Neuronal stem cell (in vitro differentiated cells): ENCODE measurements at regions not wholly inside any gene's neighbourhood (a gene's known extent, or its start where the extent isn't known, plus 50 kb on each side); places are given as distances from the start of the nearest gene placed in this dataset.

Source experiments
- DNase-seq: peaks from one replicate; pipeline ENCODE4 v3.0.0-alpha.2; 2013; ENCODE audit warnings: low spot score
- H2AFZ ChIP-seq: one replicate; pipeline ENCODE4 v1.6.1; 2013; ENCODE audit warnings: mild to moderate bottlenecking, low read length, inconsistent platforms
- H2AK5ac ChIP-seq: 2 replicates; pipeline ENCODE4 v1.6.1; 2013; ENCODE audit warnings: low read depth, mild to moderate bottlenecking, inconsistent platforms, low read length, moderate library complexity, mixed read lengths
- H2BK120ac ChIP-seq: 2 replicates; pipeline ENCODE4 v1.6.1; 2013; ENCODE audit warnings: low read depth, mild to moderate bottlenecking, inconsistent platforms, low read length, moderate library complexity, mixed read lengths
- H2BK12ac ChIP-seq: one replicate; pipeline ENCODE4 v1.6.1; 2013; ENCODE audit warnings: low read length, inconsistent platforms
- H2BK15ac ChIP-seq: 2 replicates; pipeline ENCODE4 v1.6.1; 2013; ENCODE audit warnings: mild to moderate bottlenecking, low read length, inconsistent platforms, mixed read lengths
- H2BK5ac ChIP-seq: one replicate; pipeline ENCODE4 v1.6.1; 2013; ENCODE audit warnings: inconsistent platforms, mild to moderate bottlenecking, low read length, moderate library complexity
- H3K14ac ChIP-seq: one replicate; pipeline ENCODE4 v1.6.1; 2013; ENCODE audit warnings: low read length, inconsistent platforms
- H3K18ac ChIP-seq: 2 replicates; pipeline ENCODE4 v1.6.1; 2013; ENCODE audit warnings: low read length, inconsistent platforms
- H3K23ac ChIP-seq: 2 replicates; pipeline ENCODE4 v1.6.1; 2013; ENCODE audit warnings: low read depth, mild to moderate bottlenecking, mixed read lengths, low read length, inconsistent platforms; ENCODE audit not compliant: poor library complexity
- H3K27ac ChIP-seq: replicated peaks from 3 replicates; pipeline ENCODE4 v1.5.1; 2013; ENCODE audit warnings: low read length, inconsistent platforms
- H3K27me3 ChIP-seq, 3 experiments: 2 replicates each; pipeline ENCODE4 v1.6.1; 2013; ENCODE audit warnings: low read length in 3 of 3, mild to moderate bottlenecking in 2 of 3, inconsistent platforms in 1 of 3, low read depth in 1 of 3, mixed read lengths in 1 of 3, moderate library complexity in 1 of 3; ENCODE audit not compliant: control insufficient read depth in 3 of 3, insufficient read depth in 3 of 3
- H3K36me3 ChIP-seq, 2 donors: replicated peaks in 1 of 2; 2 replicates each; pipeline ENCODE4 v1.6.1; 2013; ENCODE audit warnings: low read length in 2 of 2; ENCODE audit not compliant: control insufficient read depth in 2 of 2, insufficient read depth in 2 of 2
- H3K4ac ChIP-seq: 2 replicates; pipeline ENCODE4 v1.6.1; 2013; ENCODE audit warnings: inconsistent platforms, mild to moderate bottlenecking, low read length, moderate library complexity
- H3K4me1 ChIP-seq, 2 donors: 1 replicate in 1 of 2; 2 replicates in 1 of 2; pipeline ENCODE4 v1.6.1; 2013; ENCODE audit warnings: low read length in 2 of 2, low read depth in 1 of 2; ENCODE audit not compliant: control insufficient read depth in 2 of 2, insufficient read depth in 1 of 2
- H3K4me2 ChIP-seq: one replicate; pipeline ENCODE4 v1.6.1; 2013; ENCODE audit warnings: mild to moderate bottlenecking, low read length, inconsistent platforms; ENCODE audit not compliant: insufficient read depth, poor library complexity, severe bottlenecking
- H3K4me3 ChIP-seq, 2 donors: 2 replicates each; pipeline ENCODE4 v1.5.1; 2013; ENCODE audit warnings: low read length in 2 of 2, mild to moderate bottlenecking in 2 of 2, inconsistent platforms in 1 of 2, moderate library complexity in 1 of 2
- H3K79me1 ChIP-seq: one replicate; pipeline ENCODE4 v1.6.1; 2013; ENCODE audit warnings: low read depth, mild to moderate bottlenecking, inconsistent platforms, low read length, moderate library complexity
- H3K9ac ChIP-seq: one replicate; pipeline ENCODE4 v1.6.1; 2013; ENCODE audit warnings: mild to moderate bottlenecking, low read depth, low read length, inconsistent platforms; ENCODE audit not compliant: poor library complexity
- H3K9me3 ChIP-seq, 2 donors: replicated peaks in 1 of 2; 2 replicates each; pipeline versions ENCODE3 to v1.6.1; 2013; ENCODE audit warnings: low read length in 2 of 2, mild to moderate bottlenecking in 2 of 2, inconsistent platforms in 1 of 2, low read depth in 1 of 2, mixed read lengths in 1 of 2, moderate library complexity in 1 of 2; ENCODE audit not compliant: control insufficient read depth in 2 of 2, insufficient read depth in 1 of 2
- H4K8ac ChIP-seq: one replicate; pipeline ENCODE4 v1.6.1; 2013; ENCODE audit warnings: low read depth, mild to moderate bottlenecking, inconsistent platforms, low read length, moderate library complexity
- H4K91ac ChIP-seq: one replicate; pipeline ENCODE4 v1.6.1; 2013; ENCODE audit warnings: low read length, low read depth, mild to moderate bottlenecking, inconsistent platforms; ENCODE audit not compliant: poor library complexity
- WGBS, 2 donors: extraction: QIAGEN DNeasy Blood & Tissue Kit; methylation state at CpG; one replicate each; pipeline ENCODE4 v1.1.7; 2013; ENCODE audit warnings: missing lambda C conversion rate in 2 of 2, mixed read lengths in 1 of 2; ENCODE audit not compliant: insufficient read length in 2 of 2, insufficient replicate concordance in 1 of 2; ENCODE audit errors: extremely low coverage in 2 of 2; 5-methylcytosine and 5-hydroxymethylcytosine counted together

- H3K18ac ChIP-seq: no peak overlapping the region
- no peaks in the 10 kb centered on the region for H3K4me1 ChIP-seq
- no peak overlapping the region for H2AK5ac ChIP-seq
- no peak overlapping the region for H3K9ac ChIP-seq
- no peak overlapping the region for H2AFZ ChIP-seq
- peaks cover 0 to 15% (median 0%) of the 10 kb centered on the region in 3 experiments for H3K27me3 ChIP-seq
- no peak overlapping the region for H3K4me2 ChIP-seq
- no peaks in the 10 kb centered on the region for H3K79me1 ChIP-seq
- H3K9me3 ChIP-seq: no peaks in the 10 kb centered on the region
- no peak overlapping the region for H2BK5ac ChIP-seq
- H2BK12ac ChIP-seq: no peak overlapping the region
- no peak overlapping the region for H4K91ac ChIP-seq
- H3K27ac ChIP-seq: no peak overlapping the region
- H2BK15ac ChIP-seq: no peak overlapping the region
- DNase-seq: no peak
- WGBS, 2 donors: no CpG with 5 or more reads among the region's 11 CpGs
- no peak overlapping the region for H2BK120ac ChIP-seq
- H3K4ac ChIP-seq: no peak overlapping the region
- no peak overlapping the region for H3K23ac ChIP-seq
- no peak overlapping the region for H4K8ac ChIP-seq
- H3K14ac ChIP-seq: no peak overlapping the region
- no peaks in the 10 kb centered on the region for H3K36me3 ChIP-seq
- H3K4me3 ChIP-seq: no peak overlapping the region
Measured at GRCh38 chr12:13288937-13289652, 92.6 kb downstream of the EMP1 start.

- H3K18ac ChIP-seq: no peak overlapping the region
- H4K8ac ChIP-seq: no peak overlapping the region
- no peak overlapping the region for H3K4me2 ChIP-seq
- H2BK12ac ChIP-seq: no peak overlapping the region
- H3K36me3 ChIP-seq: no peaks in the 10 kb centered on the region
- no peak overlapping the region for H2AK5ac ChIP-seq
- no peaks in the 10 kb centered on the region for H3K9me3 ChIP-seq
- no peak overlapping the region for H3K4me3 ChIP-seq
- H2BK15ac ChIP-seq: no peak overlapping the region
- no peak overlapping the region for H3K14ac ChIP-seq
- H3K4me1 ChIP-seq: no peaks in the 10 kb centered on the region
- H3K4ac ChIP-seq: no peak overlapping the region
- no peaks in the 10 kb centered on the region for H3K79me1 ChIP-seq
- no peak overlapping the region for H2BK120ac ChIP-seq
- H4K91ac ChIP-seq: no peak overlapping the region
- DNase-seq: no peak
- no peak overlapping the region for H3K27ac ChIP-seq
- no peak overlapping the region for H2BK5ac ChIP-seq
- WGBS, 2 donors: no CpG with 5 or more reads among the region's 1 CpG
- H2AFZ ChIP-seq: no peak overlapping the region
- H3K27me3 ChIP-seq: peaks cover 0 to 15% (median 0%) of the 10 kb centered on the region in 3 experiments
- no peak overlapping the region for H3K23ac ChIP-seq
- H3K9ac ChIP-seq: no peak overlapping the region
Measured at GRCh38 chr12:13288501-13288900, 92.0 kb downstream of the EMP1 start.

- no peak overlapping the region for H4K8ac ChIP-seq
Measured at GRCh38 chr12:13283867-13284266, 87.3 kb downstream of the EMP1 start.

GRCh38 chr12:13282861-13283260 lies 86.3 kb downstream of the EMP1 start:
- no peak overlapping the region for H2BK5ac ChIP-seq
- H3K14ac ChIP-seq: no peak overlapping the region
- H3K18ac ChIP-seq: no peak overlapping the region
- DNase-seq: no peak
- no peak overlapping the region for H3K23ac ChIP-seq
- H2BK12ac ChIP-seq: no peak overlapping the region
- peaks cover 0 to 17% (median 0%) of the 10 kb centered on the region in 3 experiments for H3K27me3 ChIP-seq
- no peak overlapping the region for H2AFZ ChIP-seq
- H3K4me3 ChIP-seq: no peak overlapping the region
- no peaks in the 10 kb centered on the region for H3K36me3 ChIP-seq
- no peak overlapping the region for H2BK15ac ChIP-seq
- H2AK5ac ChIP-seq: no peak overlapping the region
- H3K27ac ChIP-seq: no peak overlapping the region
- no CpG with 5 or more reads among the region's 2 CpGs for WGBS, 2 donors
- no peak overlapping the region for H4K91ac ChIP-seq
- no peak overlapping the region for H3K4me2 ChIP-seq
- H2BK120ac ChIP-seq: no peak overlapping the region
- H3K4me1 ChIP-seq: peaks cover 3 to 6% of the 10 kb centered on the region in 2 donors
- H4K8ac ChIP-seq: no peak overlapping the region
- peaks cover 0 to 4% of the 10 kb centered on the region in 2 donors for H3K9me3 ChIP-seq
- H3K4ac ChIP-seq: no peak overlapping the region
- no peaks in the 10 kb centered on the region for H3K79me1 ChIP-seq
- H3K9ac ChIP-seq: no peak overlapping the region

More at GRCh38 chr12:13283867-13284266, 87.3 kb downstream of the EMP1 start:
- H3K4ac ChIP-seq: no peak overlapping the region
- no peak overlapping the region for H3K4me2 ChIP-seq
- no peak overlapping the region for H2AK5ac ChIP-seq
- no peak overlapping the region for H2BK12ac ChIP-seq
- H3K18ac ChIP-seq: no peak overlapping the region
- H3K36me3 ChIP-seq: no peaks in the 10 kb centered on the region
- no peaks in the 10 kb centered on the region for H3K4me1 ChIP-seq
- no peak overlapping the region for H3K23ac ChIP-seq
- H3K79me1 ChIP-seq: no peaks in the 10 kb centered on the region
- no peak overlapping the region for H2BK120ac ChIP-seq
- no peak overlapping the region for H4K91ac ChIP-seq
- peaks cover 0 to 4% of the 10 kb centered on the region in 2 donors for H3K9me3 ChIP-seq
- H3K14ac ChIP-seq: no peak overlapping the region
- no peak overlapping the region for H2BK5ac ChIP-seq
- no peak overlapping the region for H3K9ac ChIP-seq
- no peak overlapping the region for H3K27ac ChIP-seq
- no peak overlapping the region for H3K4me3 ChIP-seq
- H2AFZ ChIP-seq: no peak overlapping the region
- peaks cover 0 to 17% (median 0%) of the 10 kb centered on the region in 3 experiments for H3K27me3 ChIP-seq
- no peak overlapping the region for H2BK15ac ChIP-seq
- DNase-seq: no peak
